Nephron (organoid): ENCODE measurements at regions not wholly inside any gene's neighbourhood (a gene's known extent, or its start where the extent isn't known, plus 50 kb on each side); places are given as distances from the start of the nearest gene placed in this dataset.

ENCODE experiments used
- H3K27ac Mint-ChIP-seq, 3 experiments: 2 replicates each; pipeline ENCODE4 v1.8.0; 2020; ENCODE audit warnings: mixed read lengths in 3 of 3, mild to moderate bottlenecking in 2 of 3, moderate library complexity in 1 of 3
- H3K27me3 Mint-ChIP-seq: 2 replicates; pipeline ENCODE4 v1.8.0; 2021; ENCODE audit warnings: low read depth, mild to moderate bottlenecking, moderate library complexity, mixed read lengths
- H3K36me3 Mint-ChIP-seq: 2 replicates; pipeline ENCODE4 v1.8.0; 2020; ENCODE audit warnings: low read depth, mixed read lengths
- H3K4me1 Mint-ChIP-seq: 2 replicates; pipeline ENCODE4 v1.8.0; 2020; ENCODE audit warnings: mixed read lengths
- H3K4me3 Mint-ChIP-seq, 3 experiments: 2 replicates each; pipeline ENCODE4 v1.8.0; 2020; ENCODE audit warnings: mild to moderate bottlenecking in 3 of 3, mixed read lengths in 3 of 3, moderate library complexity in 2 of 3
- H3K9me3 Mint-ChIP-seq: 2 replicates; pipeline ENCODE4 v1.8.0; 2020; ENCODE audit warnings: mixed read lengths
- TF ChIP-seq, protein P1 (sequence below), 3 experiments: fragments of 200-600 bp; sonication (generic); IDR thresholded peaks; one replicate each; pipeline ENCODE4 v1.5.0; 2021; ENCODE audit warnings: antibody characterized with exemption in 3 of 3; ENCODE audit not compliant: unreplicated experiment in 3 of 3

DNA sequence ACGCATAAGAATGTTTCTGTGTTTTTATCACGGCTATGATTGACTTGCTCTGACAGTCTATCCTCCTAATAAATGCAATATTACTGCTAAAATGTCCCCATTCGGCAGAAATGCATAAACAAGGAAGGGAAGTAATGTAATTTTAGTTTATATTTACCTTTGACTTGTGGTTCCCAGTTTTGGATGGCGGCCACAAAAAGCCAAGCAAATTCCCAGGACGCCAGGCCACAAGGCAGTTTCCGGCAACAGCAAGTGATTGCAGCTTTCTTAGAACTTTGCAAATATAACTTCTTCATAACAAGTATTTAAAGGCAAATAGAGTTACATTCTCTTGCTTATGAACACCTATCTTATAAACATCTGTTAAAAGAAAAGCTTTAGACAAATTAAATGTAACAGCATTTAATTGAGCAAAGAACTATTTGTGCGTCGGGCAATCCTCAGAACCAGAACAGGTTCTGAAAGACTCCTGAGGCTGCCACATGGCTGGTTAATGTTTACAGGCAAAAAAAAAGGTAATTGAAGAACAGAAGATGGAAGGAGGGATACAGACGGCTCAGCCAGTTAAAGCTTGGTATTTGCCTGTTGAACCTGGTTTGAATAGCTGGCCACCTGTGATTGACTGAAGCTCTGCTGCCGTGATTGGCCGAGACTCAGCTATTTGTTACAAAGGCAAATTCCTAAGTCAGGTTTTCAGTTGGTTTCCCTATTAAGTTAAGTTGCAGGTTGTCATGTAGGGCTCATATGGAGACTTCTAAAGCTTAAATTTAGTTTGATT, 80.8 kb downstream of the C21orf91 start:
- no peaks in the 10 kb centered on the region for H3K36me3 Mint-ChIP-seq

DNA sequence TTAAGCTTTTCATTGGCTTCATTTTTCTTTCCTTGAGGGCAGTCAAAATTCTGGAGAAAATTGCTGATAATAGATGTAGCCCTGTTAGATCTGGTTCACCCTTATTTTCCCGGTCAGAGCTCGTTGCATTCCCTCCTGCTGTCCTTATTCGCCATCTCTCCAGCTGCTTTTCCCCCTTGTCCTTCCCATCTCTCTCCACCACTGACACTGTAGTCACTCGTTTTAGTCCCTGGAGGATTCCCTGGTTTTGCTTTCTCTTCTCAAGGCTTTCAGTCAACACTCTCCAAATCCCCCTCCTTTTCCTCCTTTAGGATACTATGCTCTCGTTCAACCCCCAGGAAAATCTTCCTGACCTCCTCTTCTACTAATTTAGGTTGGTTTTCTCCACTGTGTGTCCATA, 83.1 kb downstream of the C21orf91 start:
- no peaks in the 10 kb centered on the region for H3K36me3 Mint-ChIP-seq
- H3K9me3 Mint-ChIP-seq = peaks cover 3% of the 10 kb centered on the region
- H3K27ac Mint-ChIP-seq = no peak overlapping the region
- TF ChIP-seq, protein P1, sequence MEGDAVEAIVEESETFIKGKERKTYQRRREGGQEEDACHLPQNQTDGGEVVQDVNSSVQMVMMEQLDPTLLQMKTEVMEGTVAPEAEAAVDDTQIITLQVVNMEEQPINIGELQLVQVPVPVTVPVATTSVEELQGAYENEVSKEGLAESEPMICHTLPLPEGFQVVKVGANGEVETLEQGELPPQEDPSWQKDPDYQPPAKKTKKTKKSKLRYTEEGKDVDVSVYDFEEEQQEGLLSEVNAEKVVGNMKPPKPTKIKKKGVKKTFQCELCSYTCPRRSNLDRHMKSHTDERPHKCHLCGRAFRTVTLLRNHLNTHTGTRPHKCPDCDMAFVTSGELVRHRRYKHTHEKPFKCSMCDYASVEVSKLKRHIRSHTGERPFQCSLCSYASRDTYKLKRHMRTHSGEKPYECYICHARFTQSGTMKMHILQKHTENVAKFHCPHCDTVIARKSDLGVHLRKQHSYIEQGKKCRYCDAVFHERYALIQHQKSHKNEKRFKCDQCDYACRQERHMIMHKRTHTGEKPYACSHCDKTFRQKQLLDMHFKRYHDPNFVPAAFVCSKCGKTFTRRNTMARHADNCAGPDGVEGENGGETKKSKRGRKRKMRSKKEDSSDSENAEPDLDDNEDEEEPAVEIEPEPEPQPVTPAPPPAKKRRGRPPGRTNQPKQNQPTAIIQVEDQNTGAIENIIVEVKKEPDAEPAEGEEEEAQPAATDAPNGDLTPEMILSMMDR (IDR thresholded peaks at IDR 0.05; ENCODE audit: unreplicated experiment in 3 of 3) = no peak
- peaks cover 3% of the 10 kb centered on the region for H3K27me3 Mint-ChIP-seq
- no peak overlapping the region for H3K4me3 Mint-ChIP-seq
- H3K4me1 Mint-ChIP-seq = peaks cover under 1% of the 10 kb centered on the region

More for the DNA sequence above, 80.8 kb downstream of the C21orf91 start:
- Mint-ChIP-seq H3K4me1 (no peaks in the 10 kb centered on the region), H3K27me3 (peaks cover 3% of the 10 kb centered on the region), H3K4me3 (no peak overlapping the region), H3K27ac (no peak overlapping the region), H3K9me3 (peaks cover 10% of the 10 kb centered on the region)
- TF ChIP-seq, protein P1 (IDR thresholded peaks at IDR 0.05; ENCODE audit: unreplicated experiment in 3 of 3) = no peak

DNA sequence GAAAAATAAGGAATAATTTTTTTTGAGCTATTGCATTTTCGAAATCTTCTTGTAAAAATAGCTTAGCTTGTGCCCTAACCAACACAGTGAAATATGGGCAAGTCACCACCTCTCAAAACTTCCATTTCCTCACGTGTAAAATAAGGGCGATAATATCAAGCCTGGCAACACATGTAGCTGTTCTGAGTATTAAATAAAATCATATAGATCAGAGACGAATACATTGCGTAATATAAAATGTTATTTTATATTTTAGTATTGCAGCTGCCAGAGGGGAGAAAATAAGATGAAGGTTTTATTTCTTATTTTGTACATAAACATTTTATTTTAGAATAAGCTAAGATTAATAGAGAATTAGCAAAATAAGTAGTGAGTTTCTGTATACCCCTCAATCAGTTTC, 85.9 kb downstream of the C21orf91 start:
- TF ChIP-seq, protein P1 (IDR thresholded peaks at IDR 0.05; ENCODE audit: unreplicated experiment in 3 of 3) = no peak
- Mint-ChIP-seq H3K4me1 (peaks cover 7% of the 10 kb centered on the region), H3K36me3 (no peaks in the 10 kb centered on the region), H3K4me3 (no peak overlapping the region), H3K9me3 (no peaks in the 10 kb centered on the region), H3K27ac (no peak overlapping the region), H3K27me3 (no peaks in the 10 kb centered on the region)

DNA sequence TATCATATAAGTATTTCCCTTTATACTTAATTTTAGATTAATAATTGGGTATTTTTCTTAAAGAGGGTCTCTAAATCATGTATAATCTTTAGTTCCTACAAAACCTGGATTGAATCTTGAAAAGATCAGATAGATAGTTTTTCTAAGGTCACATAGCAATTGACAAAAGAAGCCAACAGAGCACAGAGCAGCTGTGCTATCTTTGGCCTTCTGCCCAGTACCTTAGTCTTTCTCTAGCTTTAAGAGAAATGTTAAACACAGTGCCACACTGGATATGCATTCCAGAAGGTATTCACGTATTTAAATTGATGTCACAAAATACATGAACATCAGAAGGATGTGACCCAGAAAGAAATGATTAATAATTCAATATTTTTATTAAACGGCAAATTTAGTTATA, 86.8 kb downstream of the C21orf91 start:
- Mint-ChIP-seq H3K36me3 (no peaks in the 10 kb centered on the region), H3K4me3 (no peak overlapping the region), H3K4me1 (peaks cover 7% of the 10 kb centered on the region), H3K9me3 (no peaks in the 10 kb centered on the region), H3K27me3 (no peaks in the 10 kb centered on the region), H3K27ac (no peak overlapping the region)
- TF ChIP-seq, protein P1 (IDR thresholded peaks at IDR 0.05; ENCODE audit: unreplicated experiment in 3 of 3) = no peak

DNA sequence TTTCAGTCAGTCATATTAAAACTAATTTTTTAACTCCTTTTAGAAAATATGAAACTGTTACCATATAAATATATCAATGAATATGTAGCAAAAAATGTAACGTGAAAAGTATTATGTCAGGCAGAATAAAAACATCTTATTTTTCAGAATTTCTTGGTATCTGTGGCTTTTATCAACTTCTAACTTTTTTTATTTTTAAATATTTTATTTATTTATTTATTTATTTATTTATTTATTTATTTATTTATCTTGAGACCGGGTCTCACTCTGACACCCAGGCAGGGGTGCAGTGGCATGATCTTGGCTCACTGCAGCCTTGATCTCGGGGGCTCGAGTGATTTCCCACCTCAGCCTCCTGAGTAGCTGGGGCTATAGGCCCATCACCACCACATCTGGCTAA, 87.6 kb downstream of the C21orf91 start:
- Mint-ChIP-seq H3K9me3 (no peaks in the 10 kb centered on the region), H3K27me3 (no peaks in the 10 kb centered on the region), H3K4me3 (no peak overlapping the region), H3K36me3 (no peaks in the 10 kb centered on the region), H3K27ac (no peak overlapping the region), H3K4me1 (peaks cover 7% of the 10 kb centered on the region)
- TF ChIP-seq, protein P1 (IDR thresholded peaks at IDR 0.05; ENCODE audit: unreplicated experiment in 3 of 3) = no peak

DNA sequence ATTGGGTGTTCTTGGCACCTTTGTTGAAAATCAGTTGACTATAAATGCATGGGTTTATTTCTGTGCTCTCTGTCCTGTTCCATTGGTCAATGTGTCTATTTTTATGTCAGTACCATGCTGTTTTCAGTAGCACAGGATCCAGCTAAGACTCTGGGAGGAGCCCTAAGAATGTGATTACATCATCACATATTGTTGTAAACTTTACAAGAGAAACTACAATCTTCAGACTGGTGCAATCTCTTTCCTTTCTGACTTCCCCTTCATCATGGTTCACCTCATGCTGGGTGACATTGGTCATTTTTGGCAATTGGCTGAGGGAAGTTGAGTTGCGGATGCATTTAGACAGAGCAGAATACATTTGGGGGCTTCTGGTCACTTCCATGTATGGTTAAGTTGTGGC, 88.4 kb downstream of the C21orf91 start:
- TF ChIP-seq, protein P1 (IDR thresholded peaks at IDR 0.05; ENCODE audit: unreplicated experiment in 3 of 3) = no peak
- Mint-ChIP-seq H3K4me3 (no peak overlapping the region), H3K36me3 (no peaks in the 10 kb centered on the region), H3K9me3 (peaks cover under 1% of the 10 kb centered on the region), H3K27me3 (peaks cover 4% of the 10 kb centered on the region), H3K27ac (peak overlapping the region in 2 of 3 experiments; percentile 60 to 62), H3K4me1 (peaks cover 7% of the 10 kb centered on the region)
